ENCODE measurements at regions not wholly inside any gene's neighbourhood (a gene's known extent, or its start where the extent isn't known, plus 50 kb on each side); places are given as distances from the start of the nearest gene placed in this dataset.

DNA sequence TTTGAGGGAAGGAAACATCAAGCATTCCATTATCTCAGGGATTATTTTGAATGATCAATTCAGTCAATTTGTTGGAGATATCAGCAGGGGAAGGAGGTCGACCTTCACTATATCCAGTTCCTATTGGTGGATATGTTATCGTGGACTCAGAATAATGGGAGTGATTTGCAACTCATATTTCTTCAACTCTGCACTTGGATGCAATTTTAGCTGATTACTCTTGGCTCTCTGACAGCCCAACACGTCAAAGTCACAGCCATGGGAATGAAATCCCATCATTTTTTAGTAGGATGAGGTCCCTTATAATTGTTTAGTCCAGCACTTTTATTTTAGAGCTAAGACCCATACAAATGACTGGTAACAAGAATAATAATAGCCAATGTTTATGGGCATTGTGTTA, 371.8 kb upstream of the RPS23 start:
- TF ChIP-seq EZH2phosphoT487 (IDR thresholded peaks at IDR 0.05; ENCODE audit: low read length) (no peak), EZH2 (optimal IDR thresholded peaks at IDR 0.05; ENCODE audit: low read depth, low read length) (no peak)
- TF ChIP-seq, protein P1, sequence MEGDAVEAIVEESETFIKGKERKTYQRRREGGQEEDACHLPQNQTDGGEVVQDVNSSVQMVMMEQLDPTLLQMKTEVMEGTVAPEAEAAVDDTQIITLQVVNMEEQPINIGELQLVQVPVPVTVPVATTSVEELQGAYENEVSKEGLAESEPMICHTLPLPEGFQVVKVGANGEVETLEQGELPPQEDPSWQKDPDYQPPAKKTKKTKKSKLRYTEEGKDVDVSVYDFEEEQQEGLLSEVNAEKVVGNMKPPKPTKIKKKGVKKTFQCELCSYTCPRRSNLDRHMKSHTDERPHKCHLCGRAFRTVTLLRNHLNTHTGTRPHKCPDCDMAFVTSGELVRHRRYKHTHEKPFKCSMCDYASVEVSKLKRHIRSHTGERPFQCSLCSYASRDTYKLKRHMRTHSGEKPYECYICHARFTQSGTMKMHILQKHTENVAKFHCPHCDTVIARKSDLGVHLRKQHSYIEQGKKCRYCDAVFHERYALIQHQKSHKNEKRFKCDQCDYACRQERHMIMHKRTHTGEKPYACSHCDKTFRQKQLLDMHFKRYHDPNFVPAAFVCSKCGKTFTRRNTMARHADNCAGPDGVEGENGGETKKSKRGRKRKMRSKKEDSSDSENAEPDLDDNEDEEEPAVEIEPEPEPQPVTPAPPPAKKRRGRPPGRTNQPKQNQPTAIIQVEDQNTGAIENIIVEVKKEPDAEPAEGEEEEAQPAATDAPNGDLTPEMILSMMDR (IDR thresholded peaks at IDR 0.05; ENCODE audit: low read length): no peak

Measured in MM.1S (cell line).